ENCODE measurements at regions not wholly inside any gene's neighbourhood (a gene's known extent, or its start where the extent isn't known, plus 50 kb on each side); places are given as distances from the start of the nearest gene placed in this dataset.
"Not testable (repeated sequence)": the region's sequence is repeated elsewhere in the genome, so short reads cannot be mapped to it uniquely, and the experiment has no call there.

GRCh38 chr1:230556453-230556852, 85.8 kb upstream of the COG2 start:
- DNase-seq (ENCODE audit: low read depth) = no peak

- no peak for DNase-seq (ENCODE audit: low read depth)
These were observed 86.5 kb upstream of the COG2 start for GRCh38 chr1:230555814-230556213.

GRCh38 chr1:230552880-230553279, 89.4 kb upstream of the COG2 start:
- no peak for DNase-seq (ENCODE audit: low read depth)

GRCh38 chr1:230550945-230551344, 91.3 kb upstream of the COG2 start:
- not testable (repeated sequence) for DNase-seq (ENCODE audit: low read depth)

GRCh38 chr1:230550428-230550827, 91.9 kb upstream of the COG2 start:
- DNase-seq (ENCODE audit: low read depth) = no peak

GRCh38 chr1:230549625-230550024, 92.7 kb upstream of the COG2 start:
- no peak for DNase-seq (ENCODE audit: low read depth)

- DNase-seq (ENCODE audit: low read depth) = no peak
These were observed 93.3 kb upstream of the COG2 start for GRCh38 chr1:230548997-230549396.

GRCh38 chr1:230548357-230548756, 93.9 kb upstream of the COG2 start:
- no peak for DNase-seq (ENCODE audit: low read depth)

- no peak for DNase-seq (ENCODE audit: low read depth)
These were observed 97.1 kb upstream of the COG2 start for GRCh38 chr1:230545181-230545580.

- DNase-seq (ENCODE audit: low read depth) = no peak
These were observed 97.5 kb upstream of the COG2 start for GRCh38 chr1:230544758-230545157.

- DNase-seq (ENCODE audit: low read depth) = no peak
These were observed 99.2 kb upstream of the COG2 start for GRCh38 chr1:230543085-230543484.

- DNase-seq (ENCODE audit: low read depth) = no peak
These were observed 99.6 kb upstream of the COG2 start for GRCh38 chr1:230542681-230543080.

GRCh38 chr1:230542054-230542453, 100.2 kb upstream of the COG2 start:
- DNase-seq (ENCODE audit: low read depth) = peak; percentile 8

GRCh38 chr1:230541306-230541705, 101.0 kb upstream of the COG2 start:
- DNase-seq (ENCODE audit: low read depth) = no peak

GRCh38 chr1:230540421-230541155, 101.7 kb upstream of the COG2 start:
- no peak for DNase-seq (ENCODE audit: low read depth)

- DNase-seq (ENCODE audit: low read depth) = no peak
These were observed 104.8 kb upstream of the COG2 start for GRCh38 chr1:230537456-230537855.

- no peak for DNase-seq (ENCODE audit: low read depth)
These were observed 105.6 kb upstream of the COG2 start for GRCh38 chr1:230536641-230537155.

GRCh38 chr1:230534224-230534623, 108.1 kb upstream of the COG2 start:
- DNase-seq (ENCODE audit: low read depth) = no peak

GRCh38 chr1:230531103-230531502, 105.0 kb upstream of the PGBD5 start:
- no peak for DNase-seq (ENCODE audit: low read depth)

- DNase-seq (ENCODE audit: low read depth) = no peak
These were observed 93.1 kb upstream of the PGBD5 start for GRCh38 chr1:230519246-230519645.

- DNase-seq (ENCODE audit: low read depth) = no peak
These were observed 92.4 kb upstream of the PGBD5 start for GRCh38 chr1:230518511-230518910.

GRCh38 chr1:230517786-230518185, 91.7 kb upstream of the PGBD5 start:
- DNase-seq (ENCODE audit: low read depth) = no peak

- no peak for DNase-seq (ENCODE audit: low read depth)
These were observed 91.2 kb upstream of the PGBD5 start for GRCh38 chr1:230517326-230517725.

GRCh38 chr1:230516889-230517288, 90.8 kb upstream of the PGBD5 start:
- no peak for DNase-seq (ENCODE audit: low read depth)
